Mesenchymal stem cell (in vitro differentiated cells and primary cell): ENCODE measurements at regions not wholly inside any gene's neighbourhood (a gene's known extent, or its start where the extent isn't known, plus 50 kb on each side); places are given as distances from the start of the nearest gene placed in this dataset.
A peak's percentile ranks its signal among the peaks of the same experiment; 100 is the strongest.

ENCODE experiments used
- DNase-seq: peaks from one replicate; pipeline ENCODE4 v3.0.0-alpha.2; 2013
- H2AFZ ChIP-seq: one replicate; pipeline ENCODE4 v1.6.1; 2013; ENCODE audit warnings: low read depth, mild to moderate bottlenecking, control low read depth, inconsistent platforms, low read length, moderate library complexity
- H2AK5ac ChIP-seq: 2 replicates; pipeline ENCODE4 v1.6.1; 2013; ENCODE audit warnings: low read length, moderate library complexity, mild to moderate bottlenecking, inconsistent platforms; ENCODE audit not compliant: severe bottlenecking
- H2BK120ac ChIP-seq: one replicate; pipeline ENCODE4 v1.6.1; 2013; ENCODE audit warnings: low read depth, mild to moderate bottlenecking, inconsistent platforms, low read length, moderate library complexity
- H2BK12ac ChIP-seq, 2 experiments: one replicate each; pipeline ENCODE4 v1.6.1; 2013; ENCODE audit warnings: inconsistent platforms in 2 of 2, low read length in 2 of 2, mild to moderate bottlenecking in 2 of 2, moderate library complexity in 2 of 2, control low read depth in 1 of 2
- H2BK15ac ChIP-seq: one replicate; pipeline ENCODE4 v1.6.1; 2013; ENCODE audit warnings: mild to moderate bottlenecking, low read depth, inconsistent platforms; ENCODE audit not compliant: poor library complexity, severe bottlenecking
- H2BK5ac ChIP-seq: 2 replicates; pipeline ENCODE4 v1.6.1; 2013; ENCODE audit warnings: low read depth, mild to moderate bottlenecking, low read length, control low read depth, inconsistent platforms; ENCODE audit not compliant: poor library complexity, severe bottlenecking
- H3K14ac ChIP-seq, 2 experiments: one replicate each; pipeline ENCODE4 v1.6.1; 2013; ENCODE audit warnings: inconsistent platforms in 2 of 2, low read length in 2 of 2, control low read depth in 1 of 2, mild to moderate bottlenecking in 1 of 2, moderate library complexity in 1 of 2
- H3K18ac ChIP-seq, 2 experiments: one replicate each; pipeline ENCODE4 v1.6.1; 2013; ENCODE audit warnings: inconsistent platforms in 2 of 2, low read length in 2 of 2, control low read depth in 1 of 2, low read depth in 1 of 2, mild to moderate bottlenecking in 1 of 2
- H3K23ac ChIP-seq, 2 experiments: one replicate each; pipeline ENCODE4 v1.6.1; 2013; ENCODE audit warnings: inconsistent platforms in 2 of 2, low read length in 2 of 2, mild to moderate bottlenecking in 2 of 2, moderate library complexity in 2 of 2, control low read depth in 1 of 2
- H3K27ac ChIP-seq: 2 replicates; pipeline ENCODE4 v1.5.1; 2013; ENCODE audit warnings: mild to moderate bottlenecking, moderate library complexity, low read length, control low read depth, inconsistent platforms; ENCODE audit not compliant: poor library complexity, severe bottlenecking
- H3K27me3 ChIP-seq, 2 experiments: 2 replicates each; pipeline versions ENCODE4 v1.6.1 to v1.7.0; 2013; ENCODE audit warnings: low read length in 2 of 2, mild to moderate bottlenecking in 2 of 2, moderate library complexity in 2 of 2, control low read depth in 1 of 2, inconsistent platforms in 1 of 2; ENCODE audit not compliant: control insufficient read depth in 1 of 2, insufficient read depth in 1 of 2
- H3K36me3 ChIP-seq, 2 experiments: 2 replicates each; pipeline versions ENCODE4 v1.6.1 to v1.7.0; 2013; ENCODE audit warnings: low read length in 2 of 2, control low read depth in 1 of 2, inconsistent platforms in 1 of 2, low read depth in 1 of 2, mild to moderate bottlenecking in 1 of 2; ENCODE audit not compliant: insufficient read depth in 2 of 2, control insufficient read depth in 1 of 2
- H3K4ac ChIP-seq, 2 experiments: one replicate each; pipeline ENCODE4 v1.6.1; 2013; ENCODE audit warnings: inconsistent platforms in 2 of 2, low read length in 2 of 2, mild to moderate bottlenecking in 2 of 2, moderate library complexity in 2 of 2, control low read depth in 1 of 2, low read depth in 1 of 2
- H3K4me1 ChIP-seq: 2 replicates; pipeline ENCODE4 v1.6.1; 2013; ENCODE audit warnings: low read depth, low read length, control low read depth; ENCODE audit not compliant: control insufficient read depth, insufficient read depth
- H3K4me2 ChIP-seq: 2 replicates; pipeline ENCODE4 v1.6.1; 2013; ENCODE audit warnings: low read length, mild to moderate bottlenecking, inconsistent platforms; ENCODE audit not compliant: poor library complexity, severe bottlenecking
- H3K4me3 ChIP-seq, 2 experiments: 2 replicates each; pipeline versions ENCODE4 v1.5.1 to v1.7.0; 2013; ENCODE audit warnings: low read length in 2 of 2, mild to moderate bottlenecking in 2 of 2, control low read depth in 1 of 2, low read depth in 1 of 2; ENCODE audit not compliant: insufficient read depth in 1 of 2
- H3K79me1 ChIP-seq: replicated peaks from 2 replicates; pipeline ENCODE4 v1.6.1; 2013; ENCODE audit warnings: mild to moderate bottlenecking, control low read depth, low read length, inconsistent platforms; ENCODE audit not compliant: poor library complexity, severe bottlenecking
- H3K9ac ChIP-seq: 2 replicates; pipeline ENCODE4 v1.7.0; 2013; ENCODE audit warnings: mild to moderate bottlenecking, low read length, moderate library complexity
- H3K9me3 ChIP-seq: 2 replicates; pipeline ENCODE4 v1.7.0; 2013; ENCODE audit warnings: mild to moderate bottlenecking, low read length; ENCODE audit not compliant: control insufficient read depth
- H4K8ac ChIP-seq: one replicate; pipeline ENCODE4 v1.6.1; 2013; ENCODE audit warnings: inconsistent platforms, mild to moderate bottlenecking, low read length, moderate library complexity
- H4K91ac ChIP-seq: one replicate; pipeline ENCODE4 v1.6.1; 2013; ENCODE audit warnings: mild to moderate bottlenecking, low read length, inconsistent platforms
- WGBS: methylation state at CpG from one replicate; pipeline ENCODE4 v1.1.7; 2013; ENCODE audit warnings: mixed read lengths; 5-methylcytosine and 5-hydroxymethylcytosine counted together

DNA sequence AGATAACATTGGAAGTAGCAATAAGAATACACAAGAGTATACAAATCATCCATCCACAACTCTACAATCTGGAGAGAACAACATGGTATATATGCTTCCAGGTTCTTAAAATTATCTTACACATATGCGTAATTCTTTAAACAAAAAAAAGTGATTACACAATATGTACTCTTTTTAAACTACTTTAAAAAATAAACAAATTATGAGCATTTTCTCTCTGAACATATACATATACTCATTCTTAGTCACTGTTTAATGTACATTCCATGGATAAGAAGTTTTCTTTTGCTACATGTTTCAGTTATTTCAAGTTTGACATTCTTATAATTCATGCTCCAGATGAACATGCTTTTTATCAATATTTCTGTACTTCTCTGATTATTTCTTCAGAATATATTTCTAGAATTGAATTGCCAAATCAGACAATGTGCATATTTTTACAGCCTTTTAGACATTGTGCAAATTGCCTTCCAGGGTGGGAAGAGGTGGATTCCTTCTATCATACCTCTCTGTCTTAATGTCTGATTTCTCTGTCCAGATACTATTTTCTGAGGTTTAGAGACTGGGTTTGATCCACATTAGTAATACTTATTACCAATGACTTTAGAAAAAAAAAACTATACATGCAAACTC, 551.6 kb downstream of the METTL15 start:
- Histone ChIP-seq H3K4me3 (no peak overlapping the region), H3K23ac (no peak overlapping the region), H3K27me3 (no peaks in the 10 kb centered on the region), H3K9me3 (no peaks in the 10 kb centered on the region), H2AK5ac (no peak overlapping the region), H2AFZ (no peak overlapping the region), H4K91ac (no peak overlapping the region), H2BK15ac (no peak overlapping the region), H3K14ac (no peak overlapping the region), H3K27ac (no peak overlapping the region), H3K36me3 (no peaks in the 10 kb centered on the region), H3K4me1 (no peaks in the 10 kb centered on the region), H4K8ac (no peak overlapping the region), H3K4me2 (no peak overlapping the region), H3K9ac (no peak overlapping the region), H3K18ac (no peak overlapping the region), H2BK5ac (no peak overlapping the region), H3K79me1 (no peaks in the 10 kb centered on the region), H3K4ac (no peak overlapping the region), H2BK120ac (no peak overlapping the region), H2BK12ac (no peak overlapping the region)
- no CpG with 5 or more reads among the region's 1 CpG for WGBS
- peak; percentile 12 for DNase-seq

DNA sequence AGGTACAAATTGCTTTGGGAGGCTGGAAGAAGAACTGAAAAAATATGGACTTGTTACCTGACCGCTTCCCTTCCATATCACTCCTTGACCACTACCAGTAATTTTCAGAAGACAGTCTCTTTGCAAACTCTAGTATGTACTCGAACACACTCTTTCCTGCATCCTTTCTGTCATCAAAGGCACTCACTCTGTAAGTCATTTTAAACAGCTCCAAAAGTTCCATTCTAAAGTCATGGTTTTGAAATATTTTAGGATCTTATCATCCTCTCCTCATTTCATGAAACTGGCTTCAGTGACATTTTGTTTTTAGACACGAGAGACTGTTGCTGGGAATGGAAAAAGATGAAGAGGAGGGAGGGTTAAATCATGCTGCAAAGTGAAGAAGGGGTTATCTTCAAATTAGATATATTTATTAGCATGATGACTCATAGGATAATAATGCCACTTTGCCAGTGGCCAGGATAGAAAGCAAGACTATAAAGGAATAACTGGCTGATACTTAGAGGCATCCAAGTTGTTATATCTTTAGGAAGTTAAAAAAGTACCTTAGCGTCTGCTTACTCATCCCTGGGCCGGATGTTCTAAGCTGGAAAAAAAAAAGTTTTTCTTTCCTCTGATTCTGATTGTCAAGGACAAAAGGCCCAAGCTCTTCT, 549.3 kb downstream of the METTL15 start:
- no peak overlapping the region for H2AK5ac ChIP-seq
- no peak overlapping the region for H3K14ac ChIP-seq
- H3K9ac ChIP-seq: no peak overlapping the region
- H2BK5ac ChIP-seq: no peak overlapping the region
- no peak overlapping the region for H2AFZ ChIP-seq
- no peak overlapping the region for H2BK12ac ChIP-seq
- no peak overlapping the region for H3K4me3 ChIP-seq
- DNase-seq: peak; percentile 54
- H3K27me3 ChIP-seq: no peaks in the 10 kb centered on the region
- H4K91ac ChIP-seq: no peak overlapping the region
- no peaks in the 10 kb centered on the region for H3K4me1 ChIP-seq
- H4K8ac ChIP-seq: no peak overlapping the region
- peak overlapping the region; percentile 6 for H3K27ac ChIP-seq
- 59% methylated on average over 3 of the region's 5 CpGs for WGBS
- H3K9me3 ChIP-seq: no peaks in the 10 kb centered on the region
- H3K4ac ChIP-seq: no peak overlapping the region
- no peak overlapping the region for H3K4me2 ChIP-seq
- H3K23ac ChIP-seq: no peak overlapping the region
- no peak overlapping the region for H3K18ac ChIP-seq
- H2BK15ac ChIP-seq: no peak overlapping the region
- H3K79me1 ChIP-seq: no peaks in the 10 kb centered on the region
- H2BK120ac ChIP-seq: no peak overlapping the region
- no peaks in the 10 kb centered on the region for H3K36me3 ChIP-seq

DNA sequence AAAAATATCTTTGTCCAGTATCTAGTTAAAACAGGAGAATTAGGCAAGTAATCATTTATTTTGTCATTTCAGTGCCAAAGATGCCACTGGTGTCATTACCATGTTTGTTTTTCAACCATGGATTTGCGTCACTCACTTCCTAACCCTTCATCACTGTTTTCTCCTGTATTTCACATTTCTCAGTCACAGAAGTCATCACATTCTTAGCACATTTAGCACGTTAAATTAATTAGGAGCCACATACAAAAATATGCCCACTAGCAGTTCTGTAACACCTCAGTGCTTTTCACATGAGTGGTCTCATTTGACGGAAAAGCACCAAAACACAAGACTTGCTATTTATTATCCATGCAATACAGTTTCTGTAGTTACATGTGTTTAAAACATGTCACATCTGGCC, 546.0 kb downstream of the METTL15 start:
- H3K9ac ChIP-seq: no peak overlapping the region
- H2AK5ac ChIP-seq: no peak overlapping the region
- no peak overlapping the region for H4K91ac ChIP-seq
- no peak overlapping the region for H2BK120ac ChIP-seq
- no peaks in the 10 kb centered on the region for H3K27me3 ChIP-seq
- H3K4me2 ChIP-seq: no peak overlapping the region
- no peak overlapping the region for H3K4ac ChIP-seq
- H3K9me3 ChIP-seq: no peaks in the 10 kb centered on the region
- no peak overlapping the region for H4K8ac ChIP-seq
- no peaks in the 10 kb centered on the region for H3K4me1 ChIP-seq
- WGBS: 83% methylated on average over 2 of the region's 3 CpGs
- H3K18ac ChIP-seq: no peak overlapping the region
- H2BK5ac ChIP-seq: no peak overlapping the region
- H3K14ac ChIP-seq: no peak overlapping the region
- no peak overlapping the region for H3K27ac ChIP-seq
- H2BK15ac ChIP-seq: no peak overlapping the region
- DNase-seq: no peak
- H3K36me3 ChIP-seq: no peaks in the 10 kb centered on the region
- no peaks in the 10 kb centered on the region for H3K79me1 ChIP-seq
- no peak overlapping the region for H3K23ac ChIP-seq
- no peak overlapping the region for H2AFZ ChIP-seq
- no peak overlapping the region for H3K4me3 ChIP-seq
- no peak overlapping the region for H2BK12ac ChIP-seq

DNA sequence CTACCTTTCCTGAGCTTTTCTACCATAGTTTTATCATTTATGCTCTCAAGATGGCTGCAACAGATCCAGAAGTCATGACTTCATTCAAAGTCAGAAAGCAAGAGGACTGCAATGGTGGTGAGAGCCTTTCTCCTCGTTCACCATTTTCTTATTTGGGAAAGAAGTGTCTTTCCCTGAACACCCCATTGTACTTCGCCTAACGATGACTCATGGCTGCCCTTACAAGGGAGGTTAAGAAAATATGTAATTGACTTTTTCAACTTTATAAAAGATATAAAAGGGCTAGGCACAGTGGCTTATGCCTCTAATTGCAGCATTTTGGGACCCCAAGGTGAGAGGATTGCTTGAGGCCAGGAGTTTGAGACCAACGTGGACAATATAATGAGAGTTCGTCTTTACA, 541.7 kb downstream of the METTL15 start:
- H4K91ac ChIP-seq: no peak overlapping the region
- H2AK5ac ChIP-seq: no peak overlapping the region
- no peak overlapping the region for H3K9ac ChIP-seq
- no peak overlapping the region for H3K23ac ChIP-seq
- no peak overlapping the region for H2BK15ac ChIP-seq
- H3K9me3 ChIP-seq: peaks cover 4% of the 10 kb centered on the region
- H3K27ac ChIP-seq: no peak overlapping the region
- no peak overlapping the region for H2BK5ac ChIP-seq
- H2AFZ ChIP-seq: no peak overlapping the region
- no peak overlapping the region for H4K8ac ChIP-seq
- no peaks in the 10 kb centered on the region for H3K36me3 ChIP-seq
- no peak overlapping the region for H3K4me3 ChIP-seq
- H3K27me3 ChIP-seq: no peaks in the 10 kb centered on the region
- no peak overlapping the region for H3K14ac ChIP-seq
- no peak overlapping the region for H2BK120ac ChIP-seq
- no peak for DNase-seq
- H3K79me1 ChIP-seq: no peaks in the 10 kb centered on the region
- H2BK12ac ChIP-seq: no peak overlapping the region
- no peaks in the 10 kb centered on the region for H3K4me1 ChIP-seq
- H3K4me2 ChIP-seq: no peak overlapping the region
- WGBS: 88% methylated on average over 3 of the region's 5 CpGs
- H3K4ac ChIP-seq: no peak overlapping the region
- no peak overlapping the region for H3K18ac ChIP-seq
